ENCODE measurements at regions not wholly inside any gene's neighbourhood (a gene's known extent, or its start where the extent isn't known, plus 50 kb on each side); places are given as distances from the start of the nearest gene placed in this dataset.

GRCh38 chr3:148643389-148643840, 54.3 kb upstream of the AGTR1 start (continued):
- TF ChIP-seq, protein P1, sequence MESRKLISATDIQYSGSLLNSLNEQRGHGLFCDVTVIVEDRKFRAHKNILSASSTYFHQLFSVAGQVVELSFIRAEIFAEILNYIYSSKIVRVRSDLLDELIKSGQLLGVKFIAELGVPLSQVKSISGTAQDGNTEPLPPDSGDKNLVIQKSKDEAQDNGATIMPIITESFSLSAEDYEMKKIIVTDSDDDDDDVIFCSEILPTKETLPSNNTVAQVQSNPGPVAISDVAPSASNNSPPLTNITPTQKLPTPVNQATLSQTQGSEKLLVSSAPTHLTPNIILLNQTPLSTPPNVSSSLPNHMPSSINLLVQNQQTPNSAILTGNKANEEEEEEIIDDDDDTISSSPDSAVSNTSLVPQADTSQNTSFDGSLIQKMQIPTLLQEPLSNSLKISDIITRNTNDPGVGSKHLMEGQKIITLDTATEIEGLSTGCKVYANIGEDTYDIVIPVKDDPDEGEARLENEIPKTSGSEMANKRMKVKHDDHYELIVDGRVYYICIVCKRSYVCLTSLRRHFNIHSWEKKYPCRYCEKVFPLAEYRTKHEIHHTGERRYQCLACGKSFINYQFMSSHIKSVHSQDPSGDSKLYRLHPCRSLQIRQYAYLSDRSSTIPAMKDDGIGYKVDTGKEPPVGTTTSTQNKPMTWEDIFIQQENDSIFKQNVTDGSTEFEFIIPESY (IDR thresholded peaks at IDR 0.05), result no peak
- TF ChIP-seq POLR2A (IDR thresholded peaks at IDR 0.05; ENCODE audit: low read depth, low read length) (no peak), SIN3A (IDR thresholded peaks at IDR 0.05; ENCODE audit: low read depth, low read length) (no peak), MYB (IDR thresholded peaks at IDR 0.05; ENCODE audit: borderline replicate concordance, low read depth, low read length) (no peak), MLLT1 (IDR thresholded peaks at IDR 0.05) (no peak), BRCA1 (IDR thresholded peaks at IDR 0.05; ENCODE audit: low read depth, low read length) (no peak), IRF5 (IDR thresholded peaks at IDR 0.05; ENCODE audit: borderline replicate concordance) (no peak), MEF2B (IDR thresholded peaks at IDR 0.05; ENCODE audit: partially characterized antibody, poor library complexity, severe bottlenecking) (no peak), ASH2L (IDR thresholded peaks at IDR 0.05; ENCODE audit: borderline replicate concordance, low read depth) (no peak), ATF2 (IDR thresholded peaks at IDR 0.05; ENCODE audit: low read length) (no peak), STAT3 (IDR thresholded peaks at IDR 0.05; ENCODE audit: low read depth, low read length) (no peak)
